CD4-positive, alpha-beta T cell (primary cell): ENCODE measurements at regions not wholly inside any gene's neighbourhood (a gene's known extent, or its start where the extent isn't known, plus 50 kb on each side); places are given as distances from the start of the nearest gene placed in this dataset.

Source experiments
- ATAC-seq: fragments of 200-7000 bp; cut with Tn5 transposase; one replicate; pipeline ENCODE4 v1.10.0; 2022; ENCODE audit warnings: mild to moderate bottlenecking; ENCODE audit not compliant: poor library complexity
- CTCF ChIA-PET: fragments of 350-600 bp; sonication (Branson Sonifier 250); formaldehyde crosslinking; loops from one replicate; lab custom pipeline; 2021; ENCODE audit warnings: antibody characterized with exemption, inconsistent platforms; lab: Charles Lee
- POLR2A ChIA-PET: fragments of 350-600 bp; sonication (Branson Sonifier 250); formaldehyde crosslinking; loops from one replicate; lab custom pipeline; 2021; ENCODE audit warnings: antibody characterized with exemption, inconsistent platforms; lab: Charles Lee
- DNase-seq, 14 experiments: peaks; one replicate each; pipeline ENCODE4 v3.0.0-alpha.2; 2013 to 2020; ENCODE audit warnings: mixed read lengths in 2 of 14
- H3K27ac ChIP-seq, 2 donors: one replicate each; pipeline versions ENCODE4 v1.5.1 to v1.7.0; 2013; ENCODE audit warnings: low read length in 2 of 2, low read depth in 1 of 2, mild to moderate bottlenecking in 1 of 2
- H3K27me3 ChIP-seq, 2 experiments: 1 replicate in 1 of 2; 2 replicates in 1 of 2; pipeline versions ENCODE4 v1.6.1 to v1.7.0; 2013; ENCODE audit warnings: low read length in 2 of 2, control low read depth in 1 of 2, mild to moderate bottlenecking in 1 of 2, moderate library complexity in 1 of 2; ENCODE audit not compliant: insufficient read depth in 2 of 2, control insufficient read depth in 1 of 2
- H3K36me3 ChIP-seq: one replicate; pipeline ENCODE4 v1.6.1; 2013; ENCODE audit warnings: low read length, control low read depth; ENCODE audit not compliant: insufficient read depth
- H3K4me1 ChIP-seq: one replicate; pipeline ENCODE4 v1.6.1; 2013; ENCODE audit warnings: low read length, control low read depth; ENCODE audit not compliant: insufficient read depth
- H3K4me3 ChIP-seq: one replicate; pipeline ENCODE4 v1.5.1; 2013; ENCODE audit warnings: mild to moderate bottlenecking, low read length, moderate library complexity
- H3K9me3 ChIP-seq, 2 experiments: 1 replicate in 1 of 2; 2 replicates in 1 of 2; pipeline versions ENCODE4 v1.6.1 to v1.7.0; 2013; ENCODE audit warnings: low read length in 2 of 2, mild to moderate bottlenecking in 2 of 2, control low read depth in 1 of 2, moderate library complexity in 1 of 2; ENCODE audit not compliant: control insufficient read depth in 1 of 2, insufficient read depth in 1 of 2
- H3K27ac Mint-ChIP-seq: one replicate; pipeline ENCODE4 v1.8.0; 2020; ENCODE audit warnings: mixed read lengths
- H3K27me3 Mint-ChIP-seq: one replicate; pipeline ENCODE4 v1.8.0; 2021; ENCODE audit warnings: mixed read lengths
- H3K36me3 Mint-ChIP-seq: one replicate; pipeline ENCODE4 v1.8.0; 2021; ENCODE audit warnings: low read depth, mixed read lengths
- H3K4me1 Mint-ChIP-seq: one replicate; pipeline ENCODE4 v1.8.0; 2021; ENCODE audit warnings: low read depth, mixed read lengths
- H3K4me3 Mint-ChIP-seq: one replicate; pipeline ENCODE4 v1.8.0; 2020; ENCODE audit warnings: mild to moderate bottlenecking, mixed read lengths
- H3K9me3 Mint-ChIP-seq: one replicate; pipeline ENCODE4 v1.8.0; 2020; ENCODE audit warnings: mixed read lengths
- CTCF ChIP-seq: fragments of 200-600 bp; IDR thresholded peaks from one replicate; pipeline ENCODE4 v1.8.0; 2022; ENCODE audit warnings: antibody characterized with exemption, mild to moderate bottlenecking
- intact Hi-C, 2 experiments: fragments of 100-400 bp; cut with DNase I in 1 of 2; cut with micrococcal nuclease in 1 of 2; formaldehyde crosslinking; loops; one replicate each; pipeline versions ENCODE4 v1.15.1 to v1.9.0; 2023 to 2025; cut with DNase I, micrococcal nuclease

GRCh38 chr5:9830184-9830583 is 200.0 kb upstream of the TAS2R1 start:
- no peaks in the 10 kb centered on the region for H3K36me3 Mint-ChIP-seq
- ATAC-seq (no peak), DNase-seq (no peak)
- TF ChIP-seq CTCF = no peak
- Histone ChIP-seq H3K27me3 (no peaks in the 10 kb centered on the region), H3K27ac (no peak overlapping the region), H3K9me3 (peaks cover 0 to 4% of the 10 kb centered on the region in 2 experiments), H3K4me3 (no peak overlapping the region), H3K4me1 (no peaks in the 10 kb centered on the region), H3K36me3 (no peaks in the 10 kb centered on the region)
- H3K4me1 Mint-ChIP-seq = no peaks in the 10 kb centered on the region
- H3K4me3 Mint-ChIP-seq = no peak overlapping the region
- no peaks in the 10 kb centered on the region for H3K9me3 Mint-ChIP-seq
- CTCF ChIA-PET = no interaction called here
- intact Hi-C loops = no loop called here
- no peak overlapping the region for H3K27ac Mint-ChIP-seq
- H3K27me3 Mint-ChIP-seq = no peaks in the 10 kb centered on the region
- POLR2A ChIA-PET = no interaction called here

- CTCF ChIA-PET = no interaction called here
- no peaks in the 10 kb centered on the region for H3K4me1 ChIP-seq
- no peak overlapping the region for H3K27ac Mint-ChIP-seq
- intact Hi-C loops = no loop called here
- no peaks in the 10 kb centered on the region for H3K27me3 Mint-ChIP-seq
- POLR2A ChIA-PET = no interaction called here
- DNase-seq (no peak), ATAC-seq (no peak)
- H3K36me3 Mint-ChIP-seq = no peaks in the 10 kb centered on the region
- H3K4me1 Mint-ChIP-seq = no peaks in the 10 kb centered on the region
- H3K9me3 Mint-ChIP-seq = no peaks in the 10 kb centered on the region
- H3K9me3 ChIP-seq = peaks cover 0 to 4% of the 10 kb centered on the region in 2 experiments
- H3K4me3 ChIP-seq = no peak overlapping the region
- no peak for TF ChIP-seq CTCF
- H3K36me3 ChIP-seq = no peaks in the 10 kb centered on the region
- no peak overlapping the region for H3K27ac ChIP-seq
- H3K27me3 ChIP-seq = no peaks in the 10 kb centered on the region
- H3K4me3 Mint-ChIP-seq = no peak overlapping the region
Observed at GRCh38 chr5:9829621-9830020, 199.5 kb upstream of the TAS2R1 start.

- H3K9me3 ChIP-seq = peaks cover 0 to 5% of the 10 kb centered on the region in 2 experiments
- POLR2A ChIA-PET = interaction anchor here (1.1 kb wide), 1 partner anchor 27 kb away, joined by 3 read pairs; no protein-coding TSS in a partner anchor
- no peaks in the 10 kb centered on the region for H3K36me3 ChIP-seq
- H3K4me3 Mint-ChIP-seq = no peak overlapping the region
- no peak overlapping the region for H3K27ac Mint-ChIP-seq
- no peaks in the 10 kb centered on the region for H3K4me1 ChIP-seq
- no peaks in the 10 kb centered on the region for H3K36me3 Mint-ChIP-seq
- ATAC-seq = no peak
- intact Hi-C loops = no loop called here
- no peak overlapping the region for H3K27ac ChIP-seq
- H3K9me3 Mint-ChIP-seq = no peaks in the 10 kb centered on the region
- TF ChIP-seq CTCF = no peak
- H3K27me3 Mint-ChIP-seq = no peaks in the 10 kb centered on the region
- no peaks in the 10 kb centered on the region for H3K4me1 Mint-ChIP-seq
- CTCF ChIA-PET = no interaction called here
- no peak for DNase-seq
- H3K4me3 ChIP-seq = no peak overlapping the region
- H3K27me3 ChIP-seq = no peaks in the 10 kb centered on the region
Observed at GRCh38 chr5:9820691-9821449, 190.7 kb upstream of the TAS2R1 start.
